Spleen (tissue), 11 donors: ENCODE measurements at regions not wholly inside any gene's neighbourhood (a gene's known extent, or its start where the extent isn't known, plus 50 kb on each side); places are given as distances from the start of the nearest gene placed in this dataset.

Experiments
- DNase-seq: peaks from one replicate; pipeline ENCODE4 v3.0.0-alpha.2; 2020
- H3K27ac ChIP-seq, 8 donors: fragments of 200-600 bp; sonication (generic) in 7 of 8; 1 replicate in 4 of 8; 2 replicates in 4 of 8; pipeline versions ENCODE4 v1.5.0 to v1.8.0; 2016 to 2021; ENCODE audit warnings: inconsistent platforms in 4 of 8, mild to moderate bottlenecking in 4 of 8, moderate library complexity in 1 of 8
- H3K27me3 ChIP-seq, 7 donors: fragments of 200-600 bp; sonication (generic) in 6 of 7; replicated peaks in 1 of 7; 1 replicate in 4 of 7; 2 replicates in 3 of 7; pipeline versions ENCODE4 v1.5.0 to v1.8.0; 2016 to 2021; ENCODE audit warnings: inconsistent platforms in 3 of 7, mild to moderate bottlenecking in 1 of 7
- H3K36me3 ChIP-seq, 6 donors: fragments of 200-600 bp; sonication (generic) in 5 of 6; 1 replicate in 4 of 6; 2 replicates in 2 of 6; pipeline versions ENCODE4 v1.5.0 to v1.8.0; 2016 to 2021; ENCODE audit warnings: inconsistent platforms in 2 of 6
- H3K4me1 ChIP-seq, 6 donors: fragments of 200-600 bp; sonication (generic) in 5 of 6; 1 replicate in 3 of 6; 2 replicates in 3 of 6; pipeline versions ENCODE4 v1.5.0 to v1.8.0; 2016 to 2021; ENCODE audit warnings: inconsistent platforms in 3 of 6
- H3K4me3 ChIP-seq, 8 donors: fragments of 200-600 bp; sonication (generic) in 7 of 8; 1 replicate in 4 of 8; 2 replicates in 4 of 8; pipeline versions ENCODE4 v1.5.0 to v1.8.0; 2016 to 2021; ENCODE audit warnings: inconsistent platforms in 4 of 8, mild to moderate bottlenecking in 4 of 8, moderate library complexity in 2 of 8
- H3K9me3 ChIP-seq, 8 donors: fragments of 200-600 bp; sonication (generic) in 7 of 8; 1 replicate in 4 of 8; 2 replicates in 4 of 8; pipeline versions ENCODE4 v1.5.0 to v1.8.0; 2016 to 2021; ENCODE audit warnings: inconsistent platforms in 4 of 8
- CTCF ChIP-seq, 11 experiments: fragments of 200-600 bp in 7 of 11; fragments of 450-650 bp in 4 of 11; sonication (generic) in 4 of 11; IDR thresholded peaks in 8 of 11; conservative IDR thresholded peaks in 3 of 11; 1 replicate in 7 of 11; 2 replicates in 4 of 11; pipeline versions ENCODE4 v1.4.0 to v1.8.0; 2016 to 2021; ENCODE audit warnings: antibody characterized with exemption in 11 of 11, inconsistent platforms in 4 of 11, mild to moderate bottlenecking in 1 of 11
- POLR2A ChIP-seq, 3 donors: fragments of 450-650 bp; IDR thresholded peaks; one replicate each; pipeline ENCODE4 v1.5.1; 2017; ENCODE audit warnings: antibody characterized with exemption in 3 of 3, mild to moderate bottlenecking in 1 of 3
- POLR2AphosphoS5 ChIP-seq, 3 donors: sonication (generic); formaldehyde crosslinking; IDR thresholded peaks; one replicate each; pipeline ENCODE4 v1.5.1; 2017; ENCODE audit warnings: antibody characterized with exemption in 3 of 3
- WGBS, 5 donors: extraction: QIAGEN DNeasy Blood & Tissue Kit in 3 of 5; methylation state at CpG; one replicate each; pipeline versions ENCODE4 v1.1.5 to v1.1.7; 2013 to 2018; 5-methylcytosine and 5-hydroxymethylcytosine counted together
- intact Hi-C: fragments of 100-400 bp; cut with DNase I; formaldehyde crosslinking; loops from one replicate; pipeline ENCODE4 v1.15.0; 2023; ENCODE audit warnings: low total_unique reads
- donor health status: healthy with polysubstance abuse.
- donor health status: DM: no; HTN: no; CAD: no; lungs with moderate emphysema.
- donor health status: DM: no; HTN: no; CAD: no.
- donor health status: Bipolar disorder and iron deficiency.
- donor health status: healthy.
- donor health status: DM: no; HTN: no; CAD: no.
- donor health status: DM: yes; HTN: yes; CAD: no.

- intact Hi-C loops: no loop called here
- peaks cover 0 to 13% (median 0%) of the 10 kb centered on the region in 7 donors for H3K27me3 ChIP-seq
- no peak for DNase-seq
- H3K4me3 ChIP-seq: no peak overlapping the region
- H3K36me3 ChIP-seq: no peaks in the 10 kb centered on the region
- WGBS, 5 donors: 25 to 45% (median 42%) methylated on average over 2 of the region's 2 CpGs
- no peak for TF ChIP-seq POLR2AphosphoS5 (IDR thresholded peaks at IDR 0.05)
- no peak for TF ChIP-seq CTCF (IDR thresholded peaks at IDR 0.05 in 8 of 11, conservative IDR thresholded peaks at IDR 0.05 in 3 of 11)
- TF ChIP-seq POLR2A (IDR thresholded peaks at IDR 0.05): no peak
- no peak overlapping the region for H3K27ac ChIP-seq
- no peaks in the 10 kb centered on the region for H3K9me3 ChIP-seq
- no peaks in the 10 kb centered on the region for H3K4me1 ChIP-seq
These were observed 515.8 kb downstream of the PREX1 start for GRCh38 chr20:48311956-48312355.

- Histone ChIP-seq H3K27me3 (peaks cover 0 to 7% (median 0%) of the 10 kb centered on the region in 7 donors), H3K36me3 (no peaks in the 10 kb centered on the region), H3K4me3 (no peak overlapping the region), H3K27ac (no peak overlapping the region), H3K4me1 (no peaks in the 10 kb centered on the region), H3K9me3 (no peaks in the 10 kb centered on the region)
- intact Hi-C loops: no loop called here
- TF ChIP-seq CTCF (IDR thresholded peaks at IDR 0.05 in 8 of 11, conservative IDR thresholded peaks at IDR 0.05 in 3 of 11): no peak
- TF ChIP-seq POLR2A (IDR thresholded peaks at IDR 0.05): no peak
- TF ChIP-seq POLR2AphosphoS5 (IDR thresholded peaks at IDR 0.05): no peak
- 77 to 89% (median 82%) methylated on average over 9 to 11 of the region's 11 CpGs for WGBS, 5 donors
- DNase-seq: no peak
These were observed 517.5 kb downstream of the PREX1 start for GRCh38 chr20:48310305-48310704.

GRCh38 chr20:48309293-48309692 is 518.5 kb downstream of the PREX1 start:
- Histone ChIP-seq H3K4me1 (no peaks in the 10 kb centered on the region), H3K4me3 (no peak overlapping the region), H3K36me3 (no peaks in the 10 kb centered on the region), H3K9me3 (no peaks in the 10 kb centered on the region), H3K27me3 (peaks cover 0 to 13% (median 0%) of the 10 kb centered on the region in 7 donors), H3K27ac (no peak overlapping the region)
- intact Hi-C loops: no loop called here
- no peak for DNase-seq
- WGBS, 5 donors: 72 to 85% (median 80%) methylated on average over 5 of the region's 5 CpGs
- TF ChIP-seq POLR2A (IDR thresholded peaks at IDR 0.05) (no peak), CTCF (IDR thresholded peaks at IDR 0.05 in 8 of 11, conservative IDR thresholded peaks at IDR 0.05 in 3 of 11) (no peak), POLR2AphosphoS5 (IDR thresholded peaks at IDR 0.05) (no peak)

GRCh38 chr20:48308882-48309281 is 518.9 kb downstream of the PREX1 start:
- no peaks in the 10 kb centered on the region for H3K36me3 ChIP-seq
- no peak overlapping the region for H3K27ac ChIP-seq
- intact Hi-C loops: no loop called here

GRCh38 chr20:48308232-48308781 is 519.5 kb downstream of the PREX1 start:
- H3K27ac ChIP-seq: no peak overlapping the region
- WGBS, 5 donors: 76 to 89% (median 79%) methylated on average over 4 of the region's 4 CpGs
- no peaks in the 10 kb centered on the region for H3K4me1 ChIP-seq
- no peak for DNase-seq
- no peaks in the 10 kb centered on the region for H3K9me3 ChIP-seq
- intact Hi-C loops: no loop called here
- H3K36me3 ChIP-seq: no peaks in the 10 kb centered on the region
- H3K4me3 ChIP-seq: no peak overlapping the region
- H3K27me3 ChIP-seq: peaks cover 0 to 15% (median 0%) of the 10 kb centered on the region in 7 donors
- TF ChIP-seq POLR2A (IDR thresholded peaks at IDR 0.05): no peak
- no peak for TF ChIP-seq CTCF (IDR thresholded peaks at IDR 0.05 in 8 of 11, conservative IDR thresholded peaks at IDR 0.05 in 3 of 11)

More at GRCh38 chr20:48308882-48309281, 518.9 kb downstream of the PREX1 start:
- no peak for TF ChIP-seq POLR2A (IDR thresholded peaks at IDR 0.05)
- Histone ChIP-seq H3K27me3 (peaks cover 0 to 15% (median 0%) of the 10 kb centered on the region in 7 donors), H3K4me3 (no peak overlapping the region), H3K4me1 (no peaks in the 10 kb centered on the region), H3K9me3 (no peaks in the 10 kb centered on the region)
- WGBS, 5 donors: 51 to 66% (median 57%) methylated on average over 6 of the region's 6 CpGs
- no peak for DNase-seq
